Esophagus squamous epithelium (tissue), 5 donors: ENCODE measurements at regions not wholly inside any gene's neighbourhood (a gene's known extent, or its start where the extent isn't known, plus 50 kb on each side); places are given as distances from the start of the nearest gene placed in this dataset.

ENCODE experiments used
- DNase-seq: peaks from one replicate; lab custom pipeline; 2025; lab: John Stamatoyannopoulos, UW
- H3K27ac ChIP-seq, 4 donors: fragments of 200-600 bp; sonication (generic); one replicate each; pipeline ENCODE4 v1.5.1; 2016 to 2019; ENCODE audit warnings: mild to moderate bottlenecking in 1 of 4
- H3K27me3 ChIP-seq, 4 donors: fragments of 200-600 bp; sonication (generic); 1 replicate in 3 of 4; 2 replicates in 1 of 4; pipeline versions ENCODE4 v1.5.1 to v1.6.0; 2017 to 2021; ENCODE audit warnings: antibody characterized with exemption in 1 of 4
- H3K36me3 ChIP-seq, 3 donors: fragments of 200-600 bp; sonication (generic); one replicate each; pipeline ENCODE4 v1.5.1; 2016 to 2019
- H3K4me1 ChIP-seq, 3 donors: fragments of 200-600 bp; sonication (generic); one replicate each; pipeline ENCODE4 v1.5.1; 2017 to 2019
- H3K4me3 ChIP-seq, 4 donors: fragments of 200-600 bp; sonication (generic); 1 replicate in 3 of 4; 2 replicates in 1 of 4; pipeline ENCODE4 v1.5.1; 2016 to 2019; ENCODE audit warnings: mild to moderate bottlenecking in 2 of 4, moderate library complexity in 1 of 4
- H3K9me3 ChIP-seq, 3 donors: fragments of 200-600 bp; sonication (generic); one replicate each; pipeline ENCODE4 v1.5.1; 2016 to 2019
- CTCF ChIP-seq, 6 experiments: fragments of 450-650 bp in 4 of 6; fragments of 200-600 bp in 2 of 6; sonication (generic) in 2 of 6; IDR thresholded peaks; one replicate each; pipeline ENCODE4 v1.5.1; 2016 to 2019; ENCODE audit warnings: antibody characterized with exemption in 6 of 6, mild to moderate bottlenecking in 4 of 6, moderate library complexity in 4 of 6
- POLR2A ChIP-seq, 4 donors: fragments of 450-650 bp; IDR thresholded peaks; one replicate each; pipeline ENCODE4 v1.6.1; 2017; ENCODE audit warnings: antibody characterized with exemption in 4 of 4, mild to moderate bottlenecking in 4 of 4, moderate library complexity in 3 of 4
- WGBS, 2 donors: methylation state at CpG; one replicate each; pipeline ENCODE4 v1.1.5; 2018; 5-methylcytosine and 5-hydroxymethylcytosine counted together
- intact Hi-C: fragments of 100-400 bp; cut with DNase I; formaldehyde crosslinking; loops from one replicate; pipeline ENCODE4 v1.15.0; 2022
- donor health status: DM: yes; HTN: yes; CAD: no.

- Histone ChIP-seq H3K9me3 (no peaks in the 10 kb centered on the region), H3K27ac (no peak overlapping the region), H3K27me3 (no peaks in the 10 kb centered on the region), H3K4me3 (no peak overlapping the region), H3K36me3 (no peaks in the 10 kb centered on the region), H3K4me1 (no peaks in the 10 kb centered on the region)
- no peak for DNase-seq
- 57 to 58% methylated on average over 3 to 9 of the region's 9 CpGs for WGBS, 2 donors
- TF ChIP-seq POLR2A (IDR thresholded peaks at IDR 0.05), result no peak
- TF ChIP-seq CTCF (IDR thresholded peaks at IDR 0.05), result no peak
- intact Hi-C loops, result no loop called here
Observed at GRCh38 chr12:30106204-30106965, 322.6 kb upstream of the TMTC1 start.

DNA sequence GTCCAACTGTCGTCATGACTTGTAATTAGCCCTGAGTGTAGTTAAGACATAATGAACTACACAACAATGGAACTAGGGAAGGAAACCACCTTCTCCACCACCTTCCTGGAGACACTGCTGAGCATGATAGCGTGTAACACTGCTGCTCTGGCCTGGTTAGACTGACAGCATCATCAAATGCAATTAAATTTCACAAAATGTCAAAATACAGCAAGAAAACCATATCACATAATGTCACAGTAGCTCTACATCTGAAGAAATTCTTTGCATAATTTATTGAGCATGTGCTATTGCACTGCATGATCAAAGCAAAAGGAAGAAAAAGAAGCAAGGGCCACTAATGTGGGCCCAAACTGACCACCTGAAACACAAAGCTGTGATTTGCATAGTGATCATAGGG is 321.8 kb upstream of the TMTC1 start:
- Histone ChIP-seq H3K4me1 (no peaks in the 10 kb centered on the region), H3K36me3 (no peaks in the 10 kb centered on the region), H3K4me3 (no peak overlapping the region), H3K27ac (no peak overlapping the region), H3K9me3 (no peaks in the 10 kb centered on the region), H3K27me3 (no peaks in the 10 kb centered on the region)
- TF ChIP-seq POLR2A (IDR thresholded peaks at IDR 0.05) (no peak), CTCF (IDR thresholded peaks at IDR 0.05) (no peak)
- 50 to 60% methylated on average over 2 of the region's 2 CpGs for WGBS, 2 donors
- no peak for DNase-seq
- intact Hi-C loops, result no loop called here

- DNase-seq, result no peak
- WGBS, 2 donors, result 51 to 70% methylated on average over 2 of the region's 2 CpGs
- H3K27me3 ChIP-seq, result no peaks in the 10 kb centered on the region
- H3K36me3 ChIP-seq, result no peaks in the 10 kb centered on the region
- intact Hi-C loops, result no loop called here
- no peak overlapping the region for H3K4me3 ChIP-seq
- H3K9me3 ChIP-seq, result no peaks in the 10 kb centered on the region
- no peaks in the 10 kb centered on the region for H3K4me1 ChIP-seq
- H3K27ac ChIP-seq, result no peak overlapping the region
- TF ChIP-seq POLR2A (IDR thresholded peaks at IDR 0.05), result no peak
- TF ChIP-seq CTCF (IDR thresholded peaks at IDR 0.05), result no peak
Observed at GRCh38 chr12:30104971-30105370, 321.2 kb upstream of the TMTC1 start.

- WGBS, 2 donors, result 72 to 95% methylated on average over 1 of the region's 1 CpG
- Histone ChIP-seq H3K27ac (no peak overlapping the region), H3K9me3 (no peaks in the 10 kb centered on the region), H3K4me1 (no peaks in the 10 kb centered on the region), H3K27me3 (no peaks in the 10 kb centered on the region), H3K36me3 (no peaks in the 10 kb centered on the region), H3K4me3 (no peak overlapping the region)
- intact Hi-C loops, result no loop called here
- no peak for TF ChIP-seq CTCF (IDR thresholded peaks at IDR 0.05)
- no peak for TF ChIP-seq POLR2A (IDR thresholded peaks at IDR 0.05)
- no peak for DNase-seq
Observed at GRCh38 chr12:30100741-30101140, 317.0 kb upstream of the TMTC1 start.

DNA sequence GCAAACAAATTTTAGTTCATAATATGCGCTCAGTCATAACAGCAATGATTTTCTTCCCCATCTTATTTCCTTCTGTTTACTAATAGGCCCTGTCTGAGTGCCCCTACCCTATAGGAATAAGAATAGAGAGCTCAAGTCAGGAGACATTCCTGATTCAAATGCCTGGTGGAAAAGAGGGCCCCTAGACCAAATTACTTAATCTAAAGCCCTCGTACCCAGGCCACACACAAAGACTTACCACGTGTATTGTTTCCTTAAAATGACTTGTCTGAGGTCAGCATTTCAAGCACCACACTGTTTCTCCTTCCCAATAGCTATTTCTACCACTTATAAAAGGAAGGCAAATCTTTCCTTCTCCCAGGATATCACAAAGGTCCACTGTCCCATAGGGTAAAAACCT is 314.9 kb upstream of the TMTC1 start:
- intact Hi-C loops, result no loop called here
- 63 to 78% methylated on average over 3 of the region's 3 CpGs for WGBS, 2 donors
- no peaks in the 10 kb centered on the region for H3K9me3 ChIP-seq
- H3K27me3 ChIP-seq, result no peaks in the 10 kb centered on the region
- no peak for DNase-seq
- H3K36me3 ChIP-seq, result no peaks in the 10 kb centered on the region
- no peak overlapping the region for H3K27ac ChIP-seq
- TF ChIP-seq CTCF (IDR thresholded peaks at IDR 0.05) (no peak), POLR2A (IDR thresholded peaks at IDR 0.05) (no peak)
- no peak overlapping the region for H3K4me3 ChIP-seq
- no peaks in the 10 kb centered on the region for H3K4me1 ChIP-seq
